Ramos (cell line): ENCODE measurements at regions not wholly inside any gene's neighbourhood (a gene's known extent, or its start where the extent isn't known, plus 50 kb on each side); places are given as distances from the start of the nearest gene placed in this dataset.
"Not testable (repeated sequence)": the region's sequence is repeated elsewhere in the genome, so short reads cannot be mapped to it uniquely, and the experiment has no call there.

Experiments
- in situ Hi-C: fragments of 300-500 bp; cut with MboI; formaldehyde crosslinking; loops from one replicate; pipeline ENCODE4 v1.14.3; 2022; ENCODE audit warnings: low sequenced_read_pairs; ENCODE audit not compliant: unreplicated experiment

GRCh38 chr16:76138056-76138455 lies 139.1 kb upstream of the CNTNAP4 start:
- in situ Hi-C loops = not testable (repeated sequence)

- in situ Hi-C loops = no loop called here
These were observed 119.6 kb upstream of the CNTNAP4 start for GRCh38 chr16:76157629-76158028.

GRCh38 chr16:76162046-76162445 lies 115.2 kb upstream of the CNTNAP4 start:
- in situ Hi-C loops = no loop called here

GRCh38 chr16:76164970-76165558 lies 112.1 kb upstream of the CNTNAP4 start:
- in situ Hi-C loops = no loop called here

GRCh38 chr16:76175718-76176117 lies 101.5 kb upstream of the CNTNAP4 start:
- in situ Hi-C loops = no loop called here

- in situ Hi-C loops = no loop called here
These were observed 101.0 kb upstream of the CNTNAP4 start for GRCh38 chr16:76176153-76176552.

GRCh38 chr16:76176616-76177015 lies 100.6 kb upstream of the CNTNAP4 start:
- in situ Hi-C loops = no loop called here

GRCh38 chr16:76182041-76182635 lies 95.1 kb upstream of the CNTNAP4 start:
- in situ Hi-C loops = no loop called here

GRCh38 chr16:76183647-76184046 lies 93.6 kb upstream of the CNTNAP4 start:
- in situ Hi-C loops = no loop called here

- in situ Hi-C loops = no loop called here
These were observed 87.1 kb upstream of the CNTNAP4 start for GRCh38 chr16:76190057-76190456.

GRCh38 chr16:76190480-76190879 lies 86.7 kb upstream of the CNTNAP4 start:
- in situ Hi-C loops = no loop called here

- in situ Hi-C loops = no loop called here
These were observed 83.1 kb upstream of the CNTNAP4 start for GRCh38 chr16:76193906-76194615.

GRCh38 chr16:76194616-76195015 lies 82.6 kb upstream of the CNTNAP4 start:
- in situ Hi-C loops = no loop called here

- in situ Hi-C loops = no loop called here
These were observed 82.1 kb upstream of the CNTNAP4 start for GRCh38 chr16:76195056-76195455.

- in situ Hi-C loops = no loop called here
These were observed 81.6 kb upstream of the CNTNAP4 start for GRCh38 chr16:76195648-76196047.

GRCh38 chr16:76197900-76198299 lies 79.3 kb upstream of the CNTNAP4 start:
- in situ Hi-C loops = no loop called here

- in situ Hi-C loops = no loop called here
These were observed 77.5 kb upstream of the CNTNAP4 start for GRCh38 chr16:76199681-76200220.

GRCh38 chr16:76201385-76201784 lies 75.8 kb upstream of the CNTNAP4 start:
- in situ Hi-C loops = no loop called here

- in situ Hi-C loops = no loop called here
These were observed 73.0 kb upstream of the CNTNAP4 start for GRCh38 chr16:76204249-76204648.

GRCh38 chr16:76207270-76207669 lies 69.9 kb upstream of the CNTNAP4 start:
- in situ Hi-C loops = no loop called here

GRCh38 chr16:76210157-76210556 lies 67.0 kb upstream of the CNTNAP4 start:
- in situ Hi-C loops = no loop called here
